IPS-20b (cell line): ENCODE measurements at regions not wholly inside any gene's neighbourhood (a gene's known extent, or its start where the extent isn't known, plus 50 kb on each side); places are given as distances from the start of the nearest gene placed in this dataset.

Source experiments
- H3K27ac ChIP-seq: one replicate; pipeline ENCODE4 v1.5.1; 2013; ENCODE audit warnings: low read length
- H3K27me3 ChIP-seq: 2 replicates; pipeline ENCODE4 v1.6.1; 2013; ENCODE audit warnings: mild to moderate bottlenecking, low read length, inconsistent platforms; ENCODE audit not compliant: insufficient read depth
- H3K36me3 ChIP-seq: 2 replicates; pipeline ENCODE4 v1.6.1; 2013; ENCODE audit warnings: low read depth, mild to moderate bottlenecking, inconsistent platforms, low read length, moderate library complexity; ENCODE audit not compliant: insufficient read depth
- H3K4me1 ChIP-seq: 2 replicates; pipeline ENCODE4 v1.6.1; 2013; ENCODE audit warnings: mild to moderate bottlenecking, control low read depth, inconsistent platforms, low read length, moderate library complexity; ENCODE audit not compliant: insufficient read depth
- H3K4me3 ChIP-seq: 2 replicates; pipeline ENCODE4 v1.5.1; 2013; ENCODE audit warnings: mild to moderate bottlenecking, low read length, inconsistent platforms
- H3K9ac ChIP-seq: 2 replicates; pipeline ENCODE4 v1.6.1; 2013; ENCODE audit warnings: low read depth, mild to moderate bottlenecking, inconsistent platforms, low read length, moderate library complexity
- H3K9me3 ChIP-seq: 2 replicates; pipeline ENCODE4 v1.6.1; 2013; ENCODE audit warnings: mild to moderate bottlenecking, low read depth, low read length, inconsistent platforms; ENCODE audit not compliant: insufficient read depth

- Histone ChIP-seq H3K4me3 (no peak overlapping the region), H3K27me3 (no peaks in the 10 kb centered on the region), H3K4me1 (no peaks in the 10 kb centered on the region), H3K36me3 (no peaks in the 10 kb centered on the region), H3K9ac (no peak overlapping the region), H3K9me3 (no peaks in the 10 kb centered on the region), H3K27ac (no peak overlapping the region)
These were observed 1214.8 kb upstream of the GJE1 start for GRCh38 chr6:140917911-140918310.

DNA sequence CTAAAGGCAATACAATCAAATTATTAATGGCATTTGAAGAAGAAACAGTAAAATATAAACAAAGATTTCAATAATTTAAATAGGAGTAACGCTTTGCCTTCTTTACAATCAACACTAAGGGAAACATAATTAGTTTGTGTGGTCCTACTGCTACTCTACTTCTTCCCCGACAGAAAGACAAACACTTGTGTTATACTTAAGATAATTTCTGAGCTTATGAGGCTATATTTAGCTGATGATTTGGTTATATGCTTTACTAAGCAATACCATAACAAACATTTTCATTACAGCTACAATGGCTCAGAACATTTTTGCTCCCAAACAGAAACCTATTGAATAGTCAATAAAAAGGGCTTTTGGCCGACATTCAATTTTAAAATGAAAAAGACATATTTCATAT is 1217.2 kb upstream of the GJE1 start:
- H3K9me3 ChIP-seq, result no peaks in the 10 kb centered on the region
- no peaks in the 10 kb centered on the region for H3K36me3 ChIP-seq
- H3K4me1 ChIP-seq, result no peaks in the 10 kb centered on the region
- H3K9ac ChIP-seq, result no peak overlapping the region
- no peaks in the 10 kb centered on the region for H3K27me3 ChIP-seq
- H3K27ac ChIP-seq, result no peak overlapping the region
- no peak overlapping the region for H3K4me3 ChIP-seq

GRCh38 chr6:140915103-140915502 is 1217.6 kb upstream of the GJE1 start:
- no peak overlapping the region for H3K4me3 ChIP-seq
- no peak overlapping the region for H3K27ac ChIP-seq
- H3K9me3 ChIP-seq, result no peaks in the 10 kb centered on the region
- no peaks in the 10 kb centered on the region for H3K36me3 ChIP-seq
- no peak overlapping the region for H3K9ac ChIP-seq
- no peaks in the 10 kb centered on the region for H3K4me1 ChIP-seq
- H3K27me3 ChIP-seq, result no peaks in the 10 kb centered on the region

DNA sequence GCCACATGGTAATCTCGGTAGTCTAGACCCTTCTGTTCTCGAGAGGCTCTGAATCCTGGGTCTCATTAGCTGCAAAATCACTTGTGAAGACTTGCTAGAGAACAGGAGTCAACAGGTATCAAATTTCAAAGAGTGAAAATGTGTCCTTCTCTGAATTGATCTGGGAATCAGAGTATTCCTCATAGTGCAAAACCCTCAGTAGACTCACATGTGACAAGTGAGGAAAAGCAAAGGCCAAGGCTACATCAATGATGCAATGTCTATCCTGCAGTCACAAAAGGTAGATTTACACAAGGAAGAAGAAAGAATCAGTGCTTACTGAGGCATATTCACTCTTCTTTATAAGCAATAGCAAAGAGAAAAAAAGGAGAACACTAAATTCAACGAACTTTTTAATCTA is 1220.0 kb upstream of the GJE1 start:
- H3K9ac ChIP-seq, result no peak overlapping the region
- no peaks in the 10 kb centered on the region for H3K4me1 ChIP-seq
- no peak overlapping the region for H3K4me3 ChIP-seq
- H3K36me3 ChIP-seq, result no peaks in the 10 kb centered on the region
- H3K9me3 ChIP-seq, result 0 out of 2 replicates have a peak, but pooled peaks cover 2% of the 10 kb centered on the region
- no peak overlapping the region for H3K27ac ChIP-seq
- H3K27me3 ChIP-seq, result no peaks in the 10 kb centered on the region

DNA sequence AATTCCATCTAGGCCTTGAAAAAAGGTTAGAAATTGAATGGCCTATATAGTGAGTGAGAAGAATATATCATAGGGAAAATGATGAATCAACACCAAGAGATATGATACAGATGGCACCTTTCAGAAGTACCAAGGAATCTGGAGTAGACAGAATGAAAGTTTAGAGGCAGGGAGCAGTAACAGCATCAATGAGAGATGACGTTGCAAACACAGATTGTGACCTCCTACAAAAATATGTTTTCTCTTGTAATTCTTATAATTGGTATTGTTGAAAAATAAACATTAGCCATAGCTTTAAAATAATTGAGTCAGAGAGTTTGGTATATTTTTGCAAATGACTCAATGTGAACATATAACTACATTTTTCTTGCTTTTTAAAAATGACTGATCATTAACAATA is 1223.1 kb upstream of the GJE1 start:
- Histone ChIP-seq H3K4me1 (no peaks in the 10 kb centered on the region), H3K27ac (no peak overlapping the region), H3K9me3 (0 out of 2 replicates have a peak, but pooled peaks cover 8% of the 10 kb centered on the region), H3K36me3 (no peaks in the 10 kb centered on the region), H3K4me3 (no peak overlapping the region), H3K9ac (no peak overlapping the region), H3K27me3 (no peaks in the 10 kb centered on the region)

GRCh38 chr6:140909156-140909555 is 1223.6 kb upstream of the GJE1 start:
- H3K36me3 ChIP-seq, result no peaks in the 10 kb centered on the region
- H3K9me3 ChIP-seq, result 0 out of 2 replicates have a peak, but pooled peaks cover 8% of the 10 kb centered on the region
- no peaks in the 10 kb centered on the region for H3K27me3 ChIP-seq
- no peak overlapping the region for H3K4me3 ChIP-seq
- no peaks in the 10 kb centered on the region for H3K4me1 ChIP-seq
- H3K9ac ChIP-seq, result no peak overlapping the region
- no peak overlapping the region for H3K27ac ChIP-seq

DNA sequence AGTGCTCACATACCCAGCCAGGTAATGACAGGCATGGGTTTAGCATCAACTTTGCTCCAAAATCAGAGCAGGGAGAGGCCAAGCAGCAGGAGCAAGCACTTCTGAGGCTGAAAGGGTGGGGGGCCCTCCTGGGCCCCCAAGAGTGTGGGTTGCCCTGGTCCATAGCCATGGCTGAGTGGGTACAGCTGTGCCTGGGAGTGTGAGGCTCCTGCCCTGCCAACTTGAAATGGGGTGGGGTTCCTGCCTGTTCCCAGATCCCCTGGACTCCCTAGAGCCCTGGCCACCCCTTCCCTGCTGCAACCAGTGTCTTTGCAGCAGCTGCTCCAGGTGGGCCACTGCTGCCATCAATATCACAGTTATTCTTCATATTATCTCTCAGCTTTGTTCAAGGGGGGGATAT is 1224.2 kb upstream of the GJE1 start:
- no peak overlapping the region for H3K27ac ChIP-seq
- no peaks in the 10 kb centered on the region for H3K4me1 ChIP-seq
- no peaks in the 10 kb centered on the region for H3K27me3 ChIP-seq
- no peak overlapping the region for H3K9ac ChIP-seq
- H3K4me3 ChIP-seq, result no peak overlapping the region
- 0 out of 2 replicates have a peak, but pooled peaks cover 8% of the 10 kb centered on the region for H3K9me3 ChIP-seq
- no peaks in the 10 kb centered on the region for H3K36me3 ChIP-seq

GRCh38 chr6:140907235-140907634 is 1225.5 kb upstream of the GJE1 start:
- Histone ChIP-seq H3K4me1 (no peaks in the 10 kb centered on the region), H3K9ac (no peak overlapping the region), H3K27ac (no peak overlapping the region), H3K36me3 (no peaks in the 10 kb centered on the region), H3K9me3 (0 out of 2 replicates have a peak, but pooled peaks cover 8% of the 10 kb centered on the region), H3K4me3 (no peak overlapping the region), H3K27me3 (no peaks in the 10 kb centered on the region)

GRCh38 chr6:140905724-140906123 is 1227.0 kb upstream of the GJE1 start:
- Histone ChIP-seq H3K27me3 (no peaks in the 10 kb centered on the region), H3K27ac (no peak overlapping the region), H3K36me3 (no peaks in the 10 kb centered on the region), H3K4me3 (no peak overlapping the region), H3K9me3 (peaks cover 14% of the 10 kb centered on the region; the same call in 1 of the 2 replicates), H3K4me1 (no peaks in the 10 kb centered on the region), H3K9ac (no peak overlapping the region)

- H3K9me3 ChIP-seq, result peaks cover 14% of the 10 kb centered on the region; the same call in 1 of the 2 replicates
- no peak overlapping the region for H3K27ac ChIP-seq
These were observed 1227.7 kb upstream of the GJE1 start for GRCh38 chr6:140905050-140905449.

DNA sequence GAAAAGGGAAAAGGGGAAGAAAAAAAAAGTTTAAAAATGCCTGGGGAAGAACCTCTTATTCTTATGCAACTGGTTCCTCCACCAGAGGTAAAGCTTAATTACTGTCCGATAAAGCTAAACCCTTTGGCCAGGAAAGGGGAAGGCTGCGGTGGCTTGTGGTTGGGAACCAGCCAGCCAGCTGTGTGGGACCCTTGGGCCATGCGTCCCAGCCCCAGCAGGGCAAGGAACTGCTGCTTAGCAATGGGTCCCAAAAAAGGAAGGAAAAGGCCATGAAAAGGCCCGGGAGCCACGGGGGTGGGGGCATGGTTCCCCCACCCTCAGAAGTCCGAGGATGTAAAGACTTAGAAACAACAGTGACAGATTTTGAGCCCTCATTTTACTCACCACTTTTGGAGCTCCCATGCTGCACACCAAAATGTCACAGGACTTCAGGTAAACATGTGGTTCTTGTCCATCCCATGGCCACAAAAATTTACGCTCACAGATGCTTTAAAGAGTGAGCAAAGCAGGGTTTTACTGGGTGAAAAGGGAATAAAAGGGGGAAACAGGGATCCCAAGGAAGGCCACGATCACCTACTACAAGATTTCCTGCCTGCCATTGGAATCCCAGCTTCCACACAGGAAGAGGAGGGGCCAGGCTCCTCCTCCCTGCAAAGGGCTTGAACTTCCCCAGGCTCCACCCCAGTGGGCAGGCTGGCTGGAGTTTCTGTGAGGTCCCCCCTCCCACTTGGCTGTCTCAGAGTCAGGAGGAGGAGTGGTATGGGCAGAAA is 1234.7 kb upstream of the GJE1 start:
- Histone ChIP-seq H3K4me1 (no peaks in the 10 kb centered on the region), H3K9me3 (peaks cover 31% of the 10 kb centered on the region), H3K27me3 (no peaks in the 10 kb centered on the region), H3K36me3 (no peaks in the 10 kb centered on the region), H3K9ac (no peak overlapping the region), H3K4me3 (no peak overlapping the region), H3K27ac (no peak overlapping the region)

More at GRCh38 chr6:140905050-140905449, 1227.7 kb upstream of the GJE1 start:
- H3K9ac ChIP-seq, result no peak overlapping the region
- no peaks in the 10 kb centered on the region for H3K4me1 ChIP-seq
- H3K27me3 ChIP-seq, result no peaks in the 10 kb centered on the region
- no peak overlapping the region for H3K4me3 ChIP-seq
- no peaks in the 10 kb centered on the region for H3K36me3 ChIP-seq

- H3K27me3 ChIP-seq, result no peaks in the 10 kb centered on the region
- no peak overlapping the region for H3K27ac ChIP-seq
- H3K36me3 ChIP-seq, result no peaks in the 10 kb centered on the region
- no peak overlapping the region for H3K4me3 ChIP-seq
- H3K9me3 ChIP-seq, result peaks cover 31% of the 10 kb centered on the region
- no peak overlapping the region for H3K9ac ChIP-seq
- H3K4me1 ChIP-seq, result no peaks in the 10 kb centered on the region
These were observed 1235.4 kb upstream of the GJE1 start for GRCh38 chr6:140897349-140897748.
